Endothelial cell of umbilical vein (primary cell): ENCODE measurements at regions not wholly inside any gene's neighbourhood (a gene's known extent, or its start where the extent isn't known, plus 50 kb on each side); places are given as distances from the start of the nearest gene placed in this dataset.

Experiments
- CTCF ChIP-seq, 2 donors: IDR thresholded peaks; 1 replicate in 1 of 2; 2 replicates in 1 of 2; pipeline ENCODE4 v1.5.1; 2011; ENCODE audit warnings: low read length in 2 of 2, mild to moderate bottlenecking in 2 of 2, moderate library complexity in 2 of 2, control low read depth in 1 of 2, inconsistent platforms in 1 of 2, low read depth in 1 of 2; ENCODE audit not compliant: insufficient read depth in 1 of 2; ENCODE audit errors: extremely low read depth in 1 of 2
- EZH2 ChIP-seq: IDR thresholded peaks from 2 replicates; pipeline ENCODE4 v1.6.1; 2012; ENCODE audit warnings: borderline replicate concordance, low read depth, mild to moderate bottlenecking, moderate library complexity, low read length, inconsistent platforms; ENCODE audit not compliant: severe bottlenecking
- GATA2 ChIP-seq: IDR thresholded peaks from 2 replicates; pipeline ENCODE4 v1.7.0; 2011; ENCODE audit warnings: low read depth, mild to moderate bottlenecking, moderate library complexity, mixed read lengths, low read length; ENCODE audit not compliant: insufficient read length, insufficient read depth
- JUN ChIP-seq: IDR thresholded peaks from 2 replicates; pipeline ENCODE4 v1.6.1; 2011; ENCODE audit warnings: borderline replicate concordance, low read depth; ENCODE audit not compliant: insufficient read length, insufficient read depth
- MAX ChIP-seq: IDR thresholded peaks from 2 replicates; pipeline ENCODE4 v1.6.1; 2011; ENCODE audit not compliant: insufficient read depth, insufficient read length
- MYC ChIP-seq: IDR thresholded peaks from one replicate; pipeline ENCODE4 v1.6.1; 2011; ENCODE audit warnings: mild to moderate bottlenecking, low read depth, low read length
- POLR2A ChIP-seq: IDR thresholded peaks from 2 replicates; pipeline ENCODE4 v1.6.1; 2012; ENCODE audit warnings: low read depth, mild to moderate bottlenecking, control low read depth, low read length
- POLR2AphosphoS5 ChIP-seq: IDR thresholded peaks from 2 replicates; pipeline ENCODE4 v1.6.1; 2012; ENCODE audit warnings: low read depth, mild to moderate bottlenecking, control low read depth, low read length, moderate library complexity; ENCODE audit not compliant: insufficient read depth

GRCh38 chr16:86939609-86940008 lies 361.3 kb downstream of the FOXL1 start:
- TF ChIP-seq POLR2AphosphoS5 = no peak
- no peak for TF ChIP-seq MAX
- no peak for TF ChIP-seq POLR2A
- TF ChIP-seq CTCF (IDR thresholded peaks at IDR 0.05; ENCODE audit: extremely low read depth in 1 of 2, insufficient read depth in 1 of 2, low read depth in 1 of 2, low read length in 2 of 2) = no peak
- TF ChIP-seq EZH2 = no peak
- no peak for TF ChIP-seq JUN
- TF ChIP-seq MYC = no peak
- TF ChIP-seq GATA2 = no peak
